ENCODE measurements at regions not wholly inside any gene's neighbourhood (a gene's known extent, or its start where the extent isn't known, plus 50 kb on each side); places are given as distances from the start of the nearest gene placed in this dataset.

DNA sequence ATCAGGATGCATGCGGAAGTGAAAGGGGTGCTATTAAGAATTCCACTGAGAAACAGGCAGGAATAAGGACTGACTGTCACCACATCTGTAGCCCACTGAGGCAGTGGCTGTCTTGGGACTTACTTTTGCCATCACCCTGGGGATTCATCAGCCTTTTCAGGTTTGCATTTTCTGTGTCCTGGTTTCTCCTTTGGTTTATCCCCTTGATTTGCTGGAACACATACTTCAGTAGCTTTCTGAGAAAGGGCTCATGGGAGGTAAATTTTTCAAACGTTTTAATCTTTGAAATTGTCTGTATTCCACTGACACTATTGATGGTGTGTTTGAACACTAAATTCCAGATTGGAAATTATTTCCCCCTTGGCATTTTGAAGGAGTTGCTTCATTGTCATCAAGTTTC, 80.2 kb upstream of the ACTRT2 start:
- H3K27me3 ChIP-seq: no peaks in the 10 kb centered on the region
- no peaks in the 10 kb centered on the region for H3K36me3 ChIP-seq
- TF ChIP-seq, protein P1, sequence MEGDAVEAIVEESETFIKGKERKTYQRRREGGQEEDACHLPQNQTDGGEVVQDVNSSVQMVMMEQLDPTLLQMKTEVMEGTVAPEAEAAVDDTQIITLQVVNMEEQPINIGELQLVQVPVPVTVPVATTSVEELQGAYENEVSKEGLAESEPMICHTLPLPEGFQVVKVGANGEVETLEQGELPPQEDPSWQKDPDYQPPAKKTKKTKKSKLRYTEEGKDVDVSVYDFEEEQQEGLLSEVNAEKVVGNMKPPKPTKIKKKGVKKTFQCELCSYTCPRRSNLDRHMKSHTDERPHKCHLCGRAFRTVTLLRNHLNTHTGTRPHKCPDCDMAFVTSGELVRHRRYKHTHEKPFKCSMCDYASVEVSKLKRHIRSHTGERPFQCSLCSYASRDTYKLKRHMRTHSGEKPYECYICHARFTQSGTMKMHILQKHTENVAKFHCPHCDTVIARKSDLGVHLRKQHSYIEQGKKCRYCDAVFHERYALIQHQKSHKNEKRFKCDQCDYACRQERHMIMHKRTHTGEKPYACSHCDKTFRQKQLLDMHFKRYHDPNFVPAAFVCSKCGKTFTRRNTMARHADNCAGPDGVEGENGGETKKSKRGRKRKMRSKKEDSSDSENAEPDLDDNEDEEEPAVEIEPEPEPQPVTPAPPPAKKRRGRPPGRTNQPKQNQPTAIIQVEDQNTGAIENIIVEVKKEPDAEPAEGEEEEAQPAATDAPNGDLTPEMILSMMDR (IDR thresholded peaks at IDR 0.05): no peak
- H3K4me3 ChIP-seq: no peak overlapping the region
- H3K4me1 ChIP-seq: no peaks in the 10 kb centered on the region
- ATAC-seq: no peak
- H3K27ac ChIP-seq: no peak overlapping the region
- no peak for FAIRE-seq
- H3K9me3 ChIP-seq: no peaks in the 10 kb centered on the region
- WGBS, 2 donors: 52 to 60% methylated on average over 2 of the region's 2 CpGs
- intact Hi-C loops (cut with DNase I): loop anchor here in 1 of 3 donors (2.0 kb wide), 1 partner anchor 20 kb away; no protein-coding TSS in a partner anchor
- DNase-seq: no peak

DNA sequence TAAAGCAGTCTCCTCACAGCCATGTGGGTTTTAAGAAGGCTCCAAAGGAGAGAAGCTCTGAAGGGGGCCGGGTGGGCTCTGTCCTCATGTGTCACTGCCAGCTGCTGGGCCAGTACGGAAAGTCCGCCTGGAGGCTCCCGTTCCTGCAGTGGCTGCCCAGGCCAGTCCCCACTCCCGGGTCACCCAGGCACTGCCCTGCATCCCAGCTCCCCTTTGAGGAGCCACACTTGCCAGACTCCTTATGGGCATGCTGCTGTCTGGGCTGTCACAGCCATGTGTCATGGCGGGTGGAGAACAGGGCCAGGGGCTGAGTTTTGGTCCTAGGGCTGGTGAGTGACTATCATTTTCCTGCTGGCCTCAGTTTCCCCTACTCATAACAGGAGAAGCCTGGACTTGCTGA, 79.4 kb upstream of the ACTRT2 start:
- no peak for ATAC-seq
- intact Hi-C loops (cut with DNase I): loop anchor here in 1 of 3 donors (2.0 kb wide), 1 partner anchor 19 kb away; no protein-coding TSS in a partner anchor
- DNase-seq: peak in 3 of 6 donors; percentile 5 to 35 (median 28)
- H3K4me1 ChIP-seq: no peaks in the 10 kb centered on the region
- H3K4me3 ChIP-seq: no peak overlapping the region
- FAIRE-seq: no peak
- H3K36me3 ChIP-seq: no peaks in the 10 kb centered on the region
- no peaks in the 10 kb centered on the region for H3K9me3 ChIP-seq
- WGBS, 2 donors: 89 to 90% methylated on average over 6 of the region's 6 CpGs
- TF ChIP-seq, protein P1 (IDR thresholded peaks at IDR 0.05): no peak
- H3K27me3 ChIP-seq: no peaks in the 10 kb centered on the region
- H3K27ac ChIP-seq: no peak overlapping the region

DNA sequence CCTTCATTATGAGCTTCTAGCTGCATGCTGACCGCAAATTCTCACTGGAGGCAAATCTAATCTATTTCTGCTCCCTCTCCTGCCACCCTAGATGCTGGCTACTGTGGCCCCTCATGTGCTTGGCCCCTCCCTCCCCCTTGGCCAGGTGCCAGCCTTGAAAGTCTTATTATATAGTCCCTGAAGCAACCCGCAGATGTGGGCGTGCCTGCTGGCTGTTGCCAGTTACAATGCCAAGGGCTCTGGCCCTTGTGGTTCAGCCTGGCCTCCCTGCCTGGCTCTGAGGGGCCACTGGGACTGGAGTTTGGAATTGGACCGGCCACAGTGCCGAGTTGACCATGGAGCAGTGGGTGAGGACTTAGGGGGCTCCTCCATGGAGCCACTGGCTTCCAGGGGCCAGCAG, 78.9 kb upstream of the ACTRT2 start:
- TF ChIP-seq, protein P1 (IDR thresholded peaks at IDR 0.05): no peak
- Histone ChIP-seq H3K4me3 (no peak overlapping the region), H3K4me1 (no peaks in the 10 kb centered on the region), H3K27ac (no peak overlapping the region), H3K9me3 (no peaks in the 10 kb centered on the region), H3K27me3 (no peaks in the 10 kb centered on the region), H3K36me3 (no peaks in the 10 kb centered on the region)
- FAIRE-seq (no peak), ATAC-seq (no peak), DNase-seq (peak in 3 of 6 donors; percentile 17 to 50 (median 36))
- 73 to 82% methylated on average over 5 of the region's 5 CpGs for WGBS, 2 donors
- intact Hi-C loops (cut with DNase I): no loop called here

DNA sequence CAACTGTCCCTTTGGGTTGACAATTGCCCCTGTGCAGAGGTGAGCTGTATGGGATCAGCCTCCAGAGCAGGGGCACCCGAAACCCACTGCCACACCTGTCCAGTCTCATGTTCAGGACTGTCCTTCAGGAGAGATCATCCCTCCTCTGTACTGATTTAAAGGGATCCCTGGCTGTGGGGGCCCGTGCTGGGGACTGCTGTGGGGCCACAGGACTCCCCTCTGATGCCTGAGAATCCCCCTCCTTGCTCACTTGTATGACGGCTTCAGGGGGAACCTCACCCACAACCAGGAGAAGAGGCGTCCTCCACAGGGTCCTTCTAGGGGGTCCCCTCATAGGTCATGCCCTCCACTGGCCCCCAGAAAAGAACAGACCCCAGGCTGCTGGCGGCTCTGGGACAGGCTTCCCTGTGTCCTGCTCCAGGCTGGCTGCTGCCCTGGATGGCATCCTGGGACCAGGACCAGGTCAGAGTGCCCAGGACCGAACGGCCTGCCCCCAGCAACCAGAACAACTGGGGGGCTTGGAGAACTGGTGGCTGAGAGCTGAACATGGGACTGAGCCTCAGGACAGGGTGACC, 77.5 kb upstream of the ACTRT2 start:
- no peaks in the 10 kb centered on the region for H3K36me3 ChIP-seq
- H3K4me1 ChIP-seq: no peaks in the 10 kb centered on the region
- intact Hi-C loops (cut with DNase I): no loop called here
- WGBS, 2 donors: 53 to 56% methylated on average over 7 of the region's 7 CpGs
- no peaks in the 10 kb centered on the region for H3K27me3 ChIP-seq
- ATAC-seq (no peak), DNase-seq (peak in 3 of 6 donors; percentile 4 to 49 (median 19)), FAIRE-seq (no peak)
- no peak overlapping the region for H3K4me3 ChIP-seq
- H3K27ac ChIP-seq: no peak overlapping the region
- H3K9me3 ChIP-seq: no peaks in the 10 kb centered on the region
- TF ChIP-seq, protein P1 (IDR thresholded peaks at IDR 0.05): no peak

DNA sequence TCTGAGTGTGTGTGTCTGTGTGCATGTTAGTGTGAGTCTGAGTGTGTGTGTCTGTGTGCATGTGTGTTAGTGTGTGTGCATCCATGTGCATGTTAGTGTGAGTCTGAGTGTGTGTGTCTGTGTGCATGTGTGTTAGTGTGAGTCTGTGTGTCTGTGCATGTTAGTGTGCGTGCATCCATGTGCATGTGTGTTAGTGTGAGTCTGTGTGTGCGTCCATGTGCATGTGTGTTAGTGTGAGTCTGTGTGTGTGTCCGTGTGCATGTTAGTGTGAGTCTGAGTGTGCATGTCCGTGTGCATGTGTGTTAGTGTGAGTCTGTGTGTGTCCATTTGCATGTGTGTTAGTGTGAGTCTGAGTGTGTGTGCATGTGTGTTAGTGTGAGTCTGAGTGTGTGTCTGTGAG, 76.6 kb upstream of the ACTRT2 start:
- H3K27ac ChIP-seq: no peak overlapping the region
- H3K9me3 ChIP-seq: no peaks in the 10 kb centered on the region
- intact Hi-C loops (cut with DNase I): no loop called here
- H3K4me1 ChIP-seq: no peaks in the 10 kb centered on the region
- no peak for DNase-seq
- no peak overlapping the region for H3K4me3 ChIP-seq
- WGBS, 2 donors: 48 to 63% methylated on average over 4 of the region's 4 CpGs
- no peak for ATAC-seq
- TF ChIP-seq, protein P1 (IDR thresholded peaks at IDR 0.05): no peak
- H3K36me3 ChIP-seq: no peaks in the 10 kb centered on the region
- H3K27me3 ChIP-seq: no peaks in the 10 kb centered on the region
- no peak for FAIRE-seq

All from pancreas (tissue), 10 donors.